GM23338 (cell line): ENCODE measurements at regions not wholly inside any gene's neighbourhood (a gene's known extent, or its start where the extent isn't known, plus 50 kb on each side); places are given as distances from the start of the nearest gene placed in this dataset.
A peak's percentile ranks its signal among the peaks of the same experiment; 100 is the strongest.

Experiments used
- ATAC-seq: fragments of 200-7000 bp; cut with Tn5 transposase; 3 replicates; pipeline ENCODE4 v1.9.1; 2020
- DNase-seq: peaks from one replicate; pipeline ENCODE4 v3.0.0-alpha.2; 2015; ENCODE audit warnings: low spot score
- H2AFZ ChIP-seq: fragments of 200-600 bp; sonication (generic); 2 replicates; pipeline ENCODE4 v1.8.0; 2016; ENCODE audit warnings: antibody characterized with exemption, mild to moderate bottlenecking, moderate library complexity
- H3F3A ChIP-seq: fragments of 200-600 bp; sonication (generic); replicated peaks from 2 replicates; pipeline ENCODE4 v1.8.0; 2017; ENCODE audit warnings: antibody characterized with exemption, mixed run types, low read depth
- H3K27ac ChIP-seq: fragments of 200-600 bp; sonication (generic); 2 replicates; pipeline ENCODE4 v1.6.1; 2016; ENCODE audit warnings: low read depth
- H3K27me3 ChIP-seq: fragments of 200-600 bp; sonication (generic); 2 replicates; pipeline ENCODE4 v1.8.0; 2016; ENCODE audit warnings: mild to moderate bottlenecking, mixed run types, moderate library complexity; ENCODE audit not compliant: insufficient read depth
- H3K36me3 ChIP-seq: fragments of 200-600 bp; sonication (generic); 2 replicates; pipeline ENCODE4 v1.8.0; 2016; ENCODE audit warnings: mild to moderate bottlenecking; ENCODE audit not compliant: insufficient read depth
- H3K4me1 ChIP-seq: fragments of 200-600 bp; sonication (generic); 2 replicates; pipeline ENCODE4 v1.8.0; 2016; ENCODE audit warnings: mild to moderate bottlenecking, moderate library complexity; ENCODE audit not compliant: insufficient read depth
- H3K4me2 ChIP-seq: fragments of 200-600 bp; sonication (generic); 2 replicates; pipeline ENCODE4 v1.7.1; 2017; ENCODE audit warnings: mixed run types
- H3K4me3 ChIP-seq: fragments of 200-600 bp; sonication (generic); 2 replicates; pipeline ENCODE4 v1.6.1; 2016; ENCODE audit warnings: mixed run types
- H3K79me2 ChIP-seq: fragments of 200-600 bp; sonication (generic); replicated peaks from 2 replicates; pipeline ENCODE4 v1.8.0; 2017; ENCODE audit warnings: mild to moderate bottlenecking; ENCODE audit not compliant: insufficient read depth
- H3K9me2 ChIP-seq: fragments of 200-600 bp; sonication (generic); 2 replicates; pipeline ENCODE4 v1.8.0; 2017; ENCODE audit not compliant: insufficient read depth
- H4K20me1 ChIP-seq: fragments of 200-600 bp; sonication (generic); replicated peaks from 2 replicates; pipeline ENCODE4 v1.8.0; 2017; ENCODE audit warnings: mild to moderate bottlenecking; ENCODE audit not compliant: insufficient read depth
- H3K27ac Mint-ChIP-seq: 2 replicates; pipeline ENCODE4 v1.8.0; 2020; ENCODE audit warnings: inconsistent platforms, mild to moderate bottlenecking, moderate library complexity, mixed read lengths
- H3K27me3 Mint-ChIP-seq: 3 replicates; pipeline ENCODE4 v1.8.0; 2022; ENCODE audit warnings: low read depth, mild to moderate bottlenecking, moderate library complexity, mixed read lengths, inconsistent platforms; ENCODE audit not compliant: insufficient read depth, poor library complexity
- H3K36me3 Mint-ChIP-seq: 3 replicates; pipeline ENCODE4 v1.8.0; 2021; ENCODE audit warnings: low read depth, mild to moderate bottlenecking, inconsistent platforms, moderate library complexity, mixed read lengths
- H3K4me1 Mint-ChIP-seq: 3 replicates; pipeline ENCODE4 v1.8.0; 2020; ENCODE audit warnings: mild to moderate bottlenecking, inconsistent platforms, mixed read lengths
- H3K4me3 Mint-ChIP-seq: 3 replicates; pipeline ENCODE4 v1.8.0; 2021; ENCODE audit warnings: moderate library complexity, mild to moderate bottlenecking, inconsistent platforms, mixed read lengths
- H3K9me3 Mint-ChIP-seq: 3 replicates; pipeline ENCODE4 v1.8.0; 2020; ENCODE audit warnings: moderate library complexity, mild to moderate bottlenecking, inconsistent platforms, mixed read lengths
- ETS1 ChIP-seq: IDR thresholded peaks from 2 replicates; pipeline ENCODE4 v1.6.1; 2016; ENCODE audit warnings: antibody characterized with exemption
- EZH2phosphoT487 ChIP-seq: fragments of 200-600 bp; sonication (generic); IDR thresholded peaks from one replicate; pipeline ENCODE4 v1.8.1; 2018; ENCODE audit warnings: antibody characterized with exemption; ENCODE audit not compliant: unreplicated experiment
- JUNB ChIP-seq: IDR thresholded peaks from one replicate; pipeline ENCODE4 v1.6.1; 2016; ENCODE audit warnings: antibody characterized with exemption; ENCODE audit not compliant: unreplicated experiment
- NANOG ChIP-seq: IDR thresholded peaks from 2 replicates; pipeline ENCODE4 v1.6.1; 2016; ENCODE audit warnings: antibody characterized with exemption, borderline replicate concordance
- ZNF114 ChIP-seq: fragments of 250-450 bp; sonication (Bioruptor Pico); IDR thresholded peaks from 2 replicates; pipeline ENCODE4 v1.5.0; 2020; ENCODE audit warnings: mild to moderate bottlenecking, moderate library complexity
- ZNF331 ChIP-seq: fragments of 250-450 bp; sonication (Bioruptor Pico); IDR thresholded peaks from 2 replicates; pipeline ENCODE4 v1.5.0; 2020; ENCODE audit warnings: low read depth, mild to moderate bottlenecking, moderate library complexity
- TF ChIP-seq, protein P1 (sequence below), 2 experiments: fragments of 200-600 bp in 1 of 2; sonication (generic) in 1 of 2; conservative IDR thresholded peaks; 2 replicates each; pipeline versions ENCODE4 v1.5.1 to v1.6.1; 2016 to 2017; ENCODE audit warnings: antibody characterized with exemption in 2 of 2, low read depth in 2 of 2, mild to moderate bottlenecking in 2 of 2, moderate library complexity in 1 of 2
- TF ChIP-seq, protein P2 (sequence below): IDR thresholded peaks from one replicate; pipeline ENCODE4 v1.6.1; 2018; ENCODE audit warnings: antibody characterized with exemption; ENCODE audit not compliant: unreplicated experiment

DNA sequence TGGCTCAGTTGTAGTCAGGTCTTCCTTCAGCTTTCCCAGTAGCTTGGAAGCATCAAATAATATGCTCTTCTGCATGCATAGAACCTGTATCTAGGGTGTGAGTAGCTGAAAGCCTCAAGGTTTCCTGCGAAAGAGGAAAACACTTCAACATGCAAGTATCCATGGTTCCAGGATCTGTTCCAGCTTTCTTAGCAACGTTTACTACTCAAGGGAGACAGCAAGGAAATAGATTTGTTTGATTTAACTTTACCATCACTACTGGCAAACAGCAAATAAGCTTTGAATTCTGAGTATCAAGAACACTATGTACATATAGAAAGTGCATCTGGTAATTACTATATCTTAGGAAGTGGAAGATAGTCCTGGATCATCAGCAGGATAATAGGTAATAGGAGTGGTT, 341.0 kb downstream of the PRR16 start:
- H3K27me3 ChIP-seq = no peaks in the 10 kb centered on the region
- H3K4me1 ChIP-seq = peaks cover 24% of the 10 kb centered on the region
- H3K9me3 Mint-ChIP-seq = no peaks in the 10 kb centered on the region
- peaks cover 25% of the 10 kb centered on the region for H3K4me1 Mint-ChIP-seq
- H3K4me3 Mint-ChIP-seq = no peak overlapping the region
- no peaks in the 10 kb centered on the region for H3F3A ChIP-seq
- no peak overlapping the region for H3K27ac ChIP-seq
- DNase-seq = no peak
- H3K9me2 ChIP-seq = no peaks in the 10 kb centered on the region
- no peaks in the 10 kb centered on the region for H3K36me3 ChIP-seq
- H3K4me3 ChIP-seq = no peak overlapping the region
- no peak overlapping the region for H3K4me2 ChIP-seq
- H3K79me2 ChIP-seq = no peaks in the 10 kb centered on the region
- no peak for ATAC-seq
- H3K27ac Mint-ChIP-seq = no peak overlapping the region
- no peak overlapping the region for H2AFZ ChIP-seq
- no peaks in the 10 kb centered on the region for H4K20me1 ChIP-seq
- peaks cover 2% of the 10 kb centered on the region; the same call in 1 of the 3 replicates for H3K36me3 Mint-ChIP-seq
- TF ChIP-seq ZNF114 (no peak), NANOG (no peak), ETS1 (no peak)
- TF ChIP-seq, protein P1, sequence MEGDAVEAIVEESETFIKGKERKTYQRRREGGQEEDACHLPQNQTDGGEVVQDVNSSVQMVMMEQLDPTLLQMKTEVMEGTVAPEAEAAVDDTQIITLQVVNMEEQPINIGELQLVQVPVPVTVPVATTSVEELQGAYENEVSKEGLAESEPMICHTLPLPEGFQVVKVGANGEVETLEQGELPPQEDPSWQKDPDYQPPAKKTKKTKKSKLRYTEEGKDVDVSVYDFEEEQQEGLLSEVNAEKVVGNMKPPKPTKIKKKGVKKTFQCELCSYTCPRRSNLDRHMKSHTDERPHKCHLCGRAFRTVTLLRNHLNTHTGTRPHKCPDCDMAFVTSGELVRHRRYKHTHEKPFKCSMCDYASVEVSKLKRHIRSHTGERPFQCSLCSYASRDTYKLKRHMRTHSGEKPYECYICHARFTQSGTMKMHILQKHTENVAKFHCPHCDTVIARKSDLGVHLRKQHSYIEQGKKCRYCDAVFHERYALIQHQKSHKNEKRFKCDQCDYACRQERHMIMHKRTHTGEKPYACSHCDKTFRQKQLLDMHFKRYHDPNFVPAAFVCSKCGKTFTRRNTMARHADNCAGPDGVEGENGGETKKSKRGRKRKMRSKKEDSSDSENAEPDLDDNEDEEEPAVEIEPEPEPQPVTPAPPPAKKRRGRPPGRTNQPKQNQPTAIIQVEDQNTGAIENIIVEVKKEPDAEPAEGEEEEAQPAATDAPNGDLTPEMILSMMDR (conservative IDR thresholded peaks at IDR 0.05; ENCODE audit: low read depth in 2 of 2) = no peak
- H3K27me3 Mint-ChIP-seq = no peaks in the 10 kb centered on the region

GRCh38 chr5:120806202-120806601, 342.1 kb downstream of the PRR16 start:
- no peaks in the 10 kb centered on the region for H3K36me3 ChIP-seq
- Mint-ChIP-seq H3K27ac (no peak overlapping the region), H3K27me3 (no peaks in the 10 kb centered on the region), H3K9me3 (no peaks in the 10 kb centered on the region), H3K4me1 (peaks cover 23% of the 10 kb centered on the region), H3K4me3 (no peak overlapping the region), H3K36me3 (peaks cover 2% of the 10 kb centered on the region; the same call in 1 of the 3 replicates)
- no peaks in the 10 kb centered on the region for H3K27me3 ChIP-seq
- no peak overlapping the region for H3K27ac ChIP-seq
- H2AFZ ChIP-seq = no peak overlapping the region
- no peak overlapping the region for H3K4me3 ChIP-seq
- TF ChIP-seq ZNF114 (no peak), JUNB (no peak), EZH2phosphoT487 (no peak), ZNF331 (CRISPR knock-in tag) (no peak)
- TF ChIP-seq, protein P2, sequence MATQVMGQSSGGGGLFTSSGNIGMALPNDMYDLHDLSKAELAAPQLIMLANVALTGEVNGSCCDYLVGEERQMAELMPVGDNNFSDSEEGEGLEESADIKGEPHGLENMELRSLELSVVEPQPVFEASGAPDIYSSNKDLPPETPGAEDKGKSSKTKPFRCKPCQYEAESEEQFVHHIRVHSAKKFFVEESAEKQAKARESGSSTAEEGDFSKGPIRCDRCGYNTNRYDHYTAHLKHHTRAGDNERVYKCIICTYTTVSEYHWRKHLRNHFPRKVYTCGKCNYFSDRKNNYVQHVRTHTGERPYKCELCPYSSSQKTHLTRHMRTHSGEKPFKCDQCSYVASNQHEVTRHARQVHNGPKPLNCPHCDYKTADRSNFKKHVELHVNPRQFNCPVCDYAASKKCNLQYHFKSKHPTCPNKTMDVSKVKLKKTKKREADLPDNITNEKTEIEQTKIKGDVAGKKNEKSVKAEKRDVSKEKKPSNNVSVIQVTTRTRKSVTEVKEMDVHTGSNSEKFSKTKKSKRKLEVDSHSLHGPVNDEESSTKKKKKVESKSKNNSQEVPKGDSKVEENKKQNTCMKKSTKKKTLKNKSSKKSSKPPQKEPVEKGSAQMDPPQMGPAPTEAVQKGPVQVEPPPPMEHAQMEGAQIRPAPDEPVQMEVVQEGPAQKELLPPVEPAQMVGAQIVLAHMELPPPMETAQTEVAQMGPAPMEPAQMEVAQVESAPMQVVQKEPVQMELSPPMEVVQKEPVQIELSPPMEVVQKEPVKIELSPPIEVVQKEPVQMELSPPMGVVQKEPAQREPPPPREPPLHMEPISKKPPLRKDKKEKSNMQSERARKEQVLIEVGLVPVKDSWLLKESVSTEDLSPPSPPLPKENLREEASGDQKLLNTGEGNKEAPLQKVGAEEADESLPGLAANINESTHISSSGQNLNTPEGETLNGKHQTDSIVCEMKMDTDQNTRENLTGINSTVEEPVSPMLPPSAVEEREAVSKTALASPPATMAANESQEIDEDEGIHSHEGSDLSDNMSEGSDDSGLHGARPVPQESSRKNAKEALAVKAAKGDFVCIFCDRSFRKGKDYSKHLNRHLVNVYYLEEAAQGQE = no peak
- peaks cover 24% of the 10 kb centered on the region for H3K4me1 ChIP-seq
- 0 out of 2 replicates have a peak overlapping the region, but pooled peaks have one; percentile 19 for H3K4me2 ChIP-seq
- no peaks in the 10 kb centered on the region for H3F3A ChIP-seq
- no peaks in the 10 kb centered on the region for H3K9me2 ChIP-seq
- ATAC-seq (no peak), DNase-seq (no peak)
- H3K79me2 ChIP-seq = no peaks in the 10 kb centered on the region
- no peaks in the 10 kb centered on the region for H4K20me1 ChIP-seq
